ENCODE measurements at regions not wholly inside any gene's neighbourhood (a gene's known extent, or its start where the extent isn't known, plus 50 kb on each side); places are given as distances from the start of the nearest gene placed in this dataset.
"Not testable (repeated sequence)": the region's sequence is repeated elsewhere in the genome, so short reads cannot be mapped to it uniquely, and the experiment has no call there.

DNA sequence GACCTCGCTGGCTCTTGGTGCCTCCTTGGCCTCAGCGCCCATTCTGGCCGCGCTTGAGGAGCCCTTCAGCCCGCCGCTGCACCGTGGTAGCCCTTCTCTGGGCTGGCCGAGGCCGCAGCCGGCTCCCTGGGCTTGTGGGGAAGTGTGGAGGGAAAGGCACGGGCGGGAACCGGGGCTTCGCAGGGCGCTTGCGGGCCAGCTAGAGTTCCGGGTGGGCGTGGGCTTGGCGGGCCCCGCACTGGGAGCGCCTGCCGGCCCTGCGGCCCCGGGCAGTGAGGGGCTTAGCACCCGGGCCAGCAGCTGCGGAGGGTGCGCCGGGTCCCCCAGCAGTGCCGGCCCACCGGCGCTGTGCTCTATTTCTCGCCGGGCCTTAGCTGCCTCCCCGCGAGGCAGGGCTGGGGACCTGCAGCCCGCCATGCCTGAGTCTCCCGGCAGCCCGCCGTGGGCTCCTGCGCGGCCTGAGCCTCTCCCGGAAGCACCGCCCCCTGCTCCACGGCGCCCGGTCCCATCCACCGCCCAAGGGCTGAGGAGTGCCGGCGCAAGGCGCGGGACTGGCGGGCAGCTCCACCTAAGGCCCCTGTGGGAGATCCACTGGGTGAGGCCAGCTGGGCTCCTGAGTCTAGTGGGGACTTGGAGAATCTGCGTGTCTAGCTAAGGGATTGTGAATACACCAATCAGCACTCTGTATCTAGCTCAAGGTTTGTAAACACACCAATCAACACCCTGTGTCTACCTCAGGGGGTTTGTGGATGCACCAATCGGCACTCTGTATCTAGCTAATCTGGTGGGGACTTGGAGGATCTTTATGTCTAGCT, 141.1 kb downstream of the SLCO4C1 start:
- DNase-seq = not testable (repeated sequence)

- DNase-seq = no peak
These were observed 141.8 kb downstream of the SLCO4C1 start for GRCh38 chr5:102154291-102154690.

DNA sequence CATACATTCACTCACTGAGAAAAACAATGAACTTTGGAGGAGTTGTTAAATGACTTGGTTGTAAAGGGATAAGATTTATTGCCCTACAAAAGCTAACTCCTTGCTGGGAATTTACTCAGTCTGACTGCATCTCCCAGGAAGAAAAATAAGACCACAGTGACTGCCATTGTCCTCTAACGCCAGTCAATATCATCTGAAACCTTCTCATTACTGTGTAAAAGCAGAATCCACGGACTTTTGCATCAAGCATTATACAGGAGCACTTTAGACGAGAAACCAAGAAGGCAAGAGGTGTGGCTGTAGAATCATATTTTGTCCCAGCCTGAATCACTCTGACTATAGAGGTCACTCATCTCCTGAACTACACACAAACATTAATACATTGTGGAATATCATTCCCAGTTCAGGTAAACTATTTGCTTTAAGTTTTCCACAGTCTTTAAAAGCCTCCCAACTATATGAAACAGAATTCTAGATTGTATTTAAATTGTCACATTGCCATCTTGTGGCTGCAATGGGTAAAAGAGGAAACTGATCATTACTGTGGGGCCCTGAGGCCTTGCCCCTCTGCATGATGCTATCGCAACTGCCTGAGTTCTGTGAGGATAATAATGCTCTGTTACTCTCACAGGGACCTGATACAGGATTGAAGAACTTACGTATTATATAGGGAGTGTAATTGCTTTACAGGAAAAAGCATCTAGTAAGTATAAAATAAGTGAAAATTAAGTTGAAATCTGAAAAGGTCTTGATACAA, 142.9 kb downstream of the SLCO4C1 start:
- DNase-seq = peak; percentile 4

DNA sequence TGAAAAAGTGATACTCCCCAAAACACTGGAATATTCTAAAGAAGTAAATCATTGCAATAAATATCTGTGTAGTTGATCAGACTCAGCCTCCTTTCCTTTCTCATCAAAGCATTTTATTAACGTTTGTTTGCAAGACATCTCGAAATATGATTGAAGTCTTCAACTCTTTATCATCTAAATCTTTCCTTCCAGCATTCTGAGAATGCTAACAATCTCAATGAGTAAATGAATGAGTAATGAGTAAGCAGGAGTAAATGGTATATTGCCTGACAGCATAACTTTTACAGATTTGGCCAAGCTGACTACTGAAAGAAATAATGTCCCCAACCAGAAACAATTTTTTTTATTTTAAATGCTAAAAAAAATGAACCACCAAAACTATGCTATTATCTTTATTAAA, 157.1 kb downstream of the SLCO4C1 start:
- no peak for DNase-seq

DNA sequence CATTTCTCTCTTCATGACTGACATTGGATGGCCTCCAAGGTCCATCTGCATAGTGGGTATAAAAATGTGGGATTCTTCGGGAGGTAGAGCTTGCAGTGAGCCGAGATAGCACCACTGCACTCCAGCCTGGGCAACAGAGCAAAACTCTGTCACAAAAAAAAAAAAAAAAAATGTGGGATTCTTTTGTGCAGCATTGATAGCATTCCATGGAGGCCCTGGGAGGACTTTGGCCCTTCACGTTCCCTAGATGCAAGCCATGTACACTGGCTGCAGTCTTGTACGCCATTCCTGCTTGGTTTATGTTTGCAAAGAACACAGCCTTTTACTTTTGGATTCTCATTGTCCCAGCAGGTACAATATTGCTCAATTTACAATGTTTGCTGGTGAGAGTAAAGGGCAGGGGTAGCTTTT, 157.8 kb downstream of the SLCO4C1 start:
- DNase-seq = no peak

DNA sequence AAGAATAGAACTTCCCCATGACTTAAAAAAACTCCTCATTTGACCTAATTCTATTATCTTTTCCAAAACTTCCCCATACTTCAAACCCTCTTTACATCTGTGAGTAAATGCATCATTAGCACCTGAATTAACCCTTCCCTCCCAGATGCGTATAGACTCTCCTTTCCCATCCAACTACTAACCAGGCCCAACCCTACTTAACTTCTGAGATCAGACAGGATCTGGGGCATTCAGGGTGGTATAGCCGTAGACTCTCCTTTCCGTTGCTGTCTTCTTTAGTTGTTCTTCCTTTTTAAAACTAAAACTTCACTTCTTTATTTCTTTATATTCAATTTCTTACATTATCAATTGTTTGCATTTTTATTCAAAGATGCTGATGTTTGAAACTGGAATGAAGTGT, 165.2 kb downstream of the SLCO4C1 start:
- DNase-seq = no peak

GRCh38 chr5:102130386-102130785, 165.7 kb downstream of the SLCO4C1 start:
- no peak for DNase-seq

GRCh38 chr5:102119252-102119651, 176.8 kb downstream of the SLCO4C1 start:
- peak; percentile 1 for DNase-seq

- no peak for DNase-seq
These were observed 180.3 kb downstream of the SLCO4C1 start for GRCh38 chr5:102115736-102116135.

GRCh38 chr5:102114525-102115069, 181.5 kb downstream of the SLCO4C1 start:
- DNase-seq = no peak

DNA sequence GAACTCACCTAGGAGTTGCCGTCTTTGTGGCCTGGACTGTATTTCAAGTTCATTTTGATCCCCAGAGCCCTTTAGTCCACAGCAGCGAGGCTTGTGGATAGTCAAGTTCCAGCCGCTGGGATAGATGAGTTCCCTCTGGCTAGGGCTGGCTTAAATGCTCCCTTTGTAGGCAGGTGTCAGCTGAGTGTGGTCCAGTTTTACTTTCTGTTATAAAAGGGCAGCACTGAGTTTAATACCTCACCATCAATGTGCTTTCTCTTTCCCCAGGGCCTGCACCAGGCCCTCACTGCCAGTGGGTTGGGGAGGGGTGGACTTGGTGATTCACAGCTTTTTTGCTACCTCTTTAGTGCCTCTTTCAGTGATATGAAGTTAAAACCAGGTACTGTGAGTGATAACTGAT, 188.2 kb downstream of the SLCO4C1 start:
- DNase-seq = no peak

DNA sequence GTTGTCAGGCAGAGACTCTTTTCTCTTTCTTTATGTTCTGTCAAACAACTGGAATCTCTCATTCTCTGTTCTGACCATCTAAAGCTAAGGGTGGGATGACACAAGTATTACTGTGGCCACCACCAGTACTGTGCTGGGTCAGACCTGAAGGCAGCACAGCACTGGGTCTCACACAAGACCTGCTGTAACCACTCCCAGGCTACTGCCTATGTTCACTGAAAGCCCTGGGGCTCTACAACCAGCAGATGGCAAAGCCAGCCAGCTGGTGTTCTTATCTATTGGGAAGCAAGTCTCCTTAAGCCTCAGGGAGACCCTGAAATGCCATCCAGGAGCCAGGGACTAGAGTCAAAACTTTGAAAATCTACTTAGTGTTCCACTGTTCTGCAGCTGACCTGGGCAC, 189.5 kb downstream of the SLCO4C1 start:
- no peak for DNase-seq

DNA sequence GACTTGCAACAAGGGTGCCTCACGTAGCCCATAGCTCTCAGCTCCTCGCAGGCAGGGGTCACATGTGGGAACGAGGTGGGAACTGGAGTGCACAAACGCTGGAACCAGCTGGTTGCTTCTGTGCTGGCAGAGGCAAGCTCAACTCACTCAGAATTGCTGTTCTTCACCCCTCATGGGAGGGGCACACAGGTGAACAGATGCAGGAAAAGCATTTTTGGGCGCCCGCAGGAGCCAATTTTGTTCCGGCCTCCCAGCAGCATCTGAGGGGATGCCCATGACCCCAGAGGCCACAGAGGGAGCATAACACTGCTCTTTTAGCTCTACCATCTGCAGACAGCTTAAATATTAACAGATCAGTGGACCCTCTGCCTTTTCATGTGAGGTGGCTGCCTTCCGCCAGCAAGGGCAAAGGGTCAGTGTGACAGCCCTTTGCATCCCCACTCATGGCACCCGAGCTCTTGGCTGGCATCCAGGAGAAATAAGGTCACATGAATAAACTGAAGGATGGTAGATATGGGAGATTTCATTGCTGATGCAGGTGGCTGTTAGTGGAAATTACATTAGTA, 196.2 kb downstream of the SLCO4C1 start:
- no peak for DNase-seq

DNA sequence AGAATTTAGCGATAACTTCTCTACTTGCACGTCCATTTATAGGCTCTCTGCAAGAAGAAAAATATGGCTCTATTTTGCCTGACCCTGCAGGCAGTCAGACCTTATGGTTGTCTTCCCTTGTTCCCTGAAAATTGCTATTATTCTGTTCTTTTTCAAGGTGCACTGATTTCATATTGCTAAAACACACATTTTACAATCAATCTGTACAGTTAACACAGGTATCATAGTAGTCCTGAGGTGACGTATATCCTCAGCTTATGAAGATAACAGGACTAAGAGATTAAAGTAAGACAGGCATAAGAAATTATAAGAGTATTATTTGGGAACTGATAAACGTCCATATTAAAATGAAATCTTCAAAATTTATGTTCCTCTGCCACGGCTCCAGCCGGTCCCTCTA, 197.0 kb downstream of the SLCO4C1 start:
- not testable (repeated sequence) for DNase-seq

GRCh38 chr5:102098606-102099005, 197.5 kb downstream of the SLCO4C1 start:
- DNase-seq = not testable (repeated sequence)

- DNase-seq = no peak
These were observed 205.3 kb downstream of the SLCO4C1 start for GRCh38 chr5:102090770-102091169.

GRCh38 chr5:102089883-102090282, 206.2 kb downstream of the SLCO4C1 start:
- no peak for DNase-seq

DNA sequence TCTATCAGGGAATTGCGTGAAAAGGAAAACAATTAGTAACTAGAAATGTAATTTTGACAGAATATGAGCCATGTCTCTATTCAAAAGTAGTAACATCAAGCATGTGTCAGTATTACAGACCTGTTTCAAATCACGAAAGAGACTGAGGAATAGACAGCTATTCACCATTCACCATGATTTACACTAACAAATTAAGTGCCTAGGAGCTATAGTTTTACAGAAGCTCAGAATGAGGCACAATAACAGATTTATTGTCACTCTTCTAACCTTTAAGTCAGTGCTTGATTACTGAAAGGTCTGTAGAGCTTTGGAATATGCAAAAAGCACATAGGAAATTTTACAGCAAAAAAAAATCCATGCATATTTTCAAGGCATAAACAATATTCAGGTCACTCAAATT, 208.2 kb downstream of the SLCO4C1 start:
- no peak for DNase-seq

- DNase-seq = no peak
These were observed 215.8 kb downstream of the SLCO4C1 start for GRCh38 chr5:102080288-102080687.

DNA sequence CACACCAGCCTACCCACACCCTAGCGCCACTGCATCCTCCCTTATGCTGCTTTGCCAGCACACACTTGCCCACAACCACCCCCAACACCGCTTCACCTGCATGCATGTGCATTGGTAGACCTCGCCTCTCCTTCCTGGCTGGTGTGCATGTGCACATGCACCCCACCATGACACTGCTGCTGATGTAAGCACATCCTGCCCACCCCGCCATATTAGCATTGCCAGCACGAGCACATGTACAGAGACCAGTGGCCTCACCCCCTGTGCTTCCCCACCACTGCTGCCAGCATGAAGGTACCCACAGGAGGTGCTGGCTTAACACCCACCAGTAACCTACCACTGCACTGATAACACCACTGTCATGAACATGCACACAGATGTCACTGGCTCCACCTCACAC, 218.2 kb downstream of the SLCO4C1 start:
- DNase-seq = no peak

- no peak for DNase-seq
These were observed 226.1 kb downstream of the SLCO4C1 start for GRCh38 chr5:102069974-102070373.

GRCh38 chr5:102068870-102069269, 227.2 kb downstream of the SLCO4C1 start:
- no peak for DNase-seq

DNA sequence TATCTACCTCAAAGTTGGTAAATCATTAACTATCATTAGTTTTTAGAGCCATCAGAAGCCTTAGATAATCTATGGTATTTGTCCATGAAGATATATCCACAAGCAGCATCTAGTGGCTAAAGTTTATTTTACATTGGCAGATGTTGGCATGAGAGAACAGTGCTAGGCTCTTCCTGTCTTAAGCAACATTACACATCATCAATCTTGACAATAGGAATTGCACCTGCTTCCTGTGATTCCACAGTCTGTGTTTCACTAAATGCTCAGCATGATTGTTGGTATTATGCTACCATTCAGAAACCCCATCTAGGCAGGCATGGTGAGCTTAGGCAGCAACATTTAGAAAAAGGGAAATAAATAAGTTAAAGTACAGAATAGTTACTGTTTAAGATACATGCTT, 246.6 kb downstream of the SLCO4C1 start:
- no peak for DNase-seq

GRCh38 chr5:102048940-102049339, 247.1 kb downstream of the SLCO4C1 start:
- no peak for DNase-seq

Data from DMS79 treated with DMSO at 0.1 percent for 48 hours (cell line).